Vagina (tissue), 2 donors: ENCODE measurements at regions not wholly inside any gene's neighbourhood (a gene's known extent, or its start where the extent isn't known, plus 50 kb on each side); places are given as distances from the start of the nearest gene placed in this dataset.

ENCODE experiments used
- DNase-seq, 2 donors: peaks; one replicate each; pipeline ENCODE4 v3.0.0-alpha.2; 2017; ENCODE audit errors: extremely low spot score in 2 of 2
- H3K27ac ChIP-seq: fragments of 200-600 bp; sonication (generic); one replicate; pipeline ENCODE4 v1.5.1; 2019
- H3K27me3 ChIP-seq: fragments of 200-600 bp; sonication (generic); one replicate; pipeline ENCODE4 v1.5.1; 2019
- H3K36me3 ChIP-seq, 2 donors: fragments of 200-600 bp; sonication (generic); one replicate each; pipeline ENCODE4 v1.5.1; 2017 to 2019
- H3K4me1 ChIP-seq: fragments of 200-600 bp; sonication (generic); one replicate; pipeline ENCODE4 v1.5.1; 2019
- H3K4me3 ChIP-seq, 2 donors: fragments of 200-600 bp; sonication (generic); 1 replicate in 1 of 2; 2 replicates in 1 of 2; pipeline ENCODE4 v1.5.1; 2016 to 2019
- H3K9me3 ChIP-seq: fragments of 200-600 bp; sonication (generic); one replicate; pipeline ENCODE4 v1.5.1; 2019
- POLR2A ChIP-seq, 2 donors: fragments of 450-650 bp; IDR thresholded peaks; one replicate each; pipeline ENCODE4 v1.6.1; 2017; ENCODE audit warnings: antibody characterized with exemption in 2 of 2, mild to moderate bottlenecking in 2 of 2, moderate library complexity in 2 of 2
- POLR2AphosphoS5 ChIP-seq, 2 donors: sonication (generic); formaldehyde crosslinking; IDR thresholded peaks; one replicate each; pipeline ENCODE4 v1.9.0; 2017; ENCODE audit warnings: antibody characterized with exemption in 2 of 2, mild to moderate bottlenecking in 2 of 2, low read depth in 1 of 2; ENCODE audit not compliant: insufficient read depth in 1 of 2
- intact Hi-C: fragments of 100-400 bp; cut with DNase I; formaldehyde crosslinking; loops from one replicate; pipeline ENCODE4 v1.15.1; 2023
- TF ChIP-seq, protein P1 (sequence below), 3 experiments: fragments of 450-650 bp in 2 of 3; fragments of 200-600 bp in 1 of 3; sonication (generic) in 1 of 3; IDR thresholded peaks; one replicate each; pipeline ENCODE4 v1.5.1; 2017 to 2019; ENCODE audit warnings: antibody characterized with exemption in 3 of 3, mild to moderate bottlenecking in 2 of 3, moderate library complexity in 2 of 3

DNA sequence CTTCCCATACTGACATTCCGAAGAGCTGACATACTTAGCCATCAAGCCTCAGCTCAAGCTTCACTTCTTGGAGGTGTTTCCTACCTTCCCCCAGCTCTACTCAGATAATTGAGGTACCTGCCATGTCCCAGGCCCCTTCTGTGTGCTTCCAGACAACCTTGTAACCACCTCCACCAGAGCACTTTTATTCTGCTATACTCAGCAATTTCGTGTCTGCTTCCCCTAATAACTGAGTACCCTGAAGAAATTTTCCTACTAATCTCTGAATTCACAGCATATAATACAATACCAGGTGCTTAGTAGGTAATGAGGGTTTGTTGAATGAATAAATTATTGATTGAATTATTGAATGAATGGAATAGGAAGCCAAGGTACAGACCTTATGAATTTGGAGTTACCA lies 605.5 kb downstream of the MID1IP1 start:
- no peak overlapping the region for H3K4me3 ChIP-seq
- H3K36me3 ChIP-seq, result no peaks in the 10 kb centered on the region
- H3K9me3 ChIP-seq, result no peaks in the 10 kb centered on the region
- TF ChIP-seq, protein P1, sequence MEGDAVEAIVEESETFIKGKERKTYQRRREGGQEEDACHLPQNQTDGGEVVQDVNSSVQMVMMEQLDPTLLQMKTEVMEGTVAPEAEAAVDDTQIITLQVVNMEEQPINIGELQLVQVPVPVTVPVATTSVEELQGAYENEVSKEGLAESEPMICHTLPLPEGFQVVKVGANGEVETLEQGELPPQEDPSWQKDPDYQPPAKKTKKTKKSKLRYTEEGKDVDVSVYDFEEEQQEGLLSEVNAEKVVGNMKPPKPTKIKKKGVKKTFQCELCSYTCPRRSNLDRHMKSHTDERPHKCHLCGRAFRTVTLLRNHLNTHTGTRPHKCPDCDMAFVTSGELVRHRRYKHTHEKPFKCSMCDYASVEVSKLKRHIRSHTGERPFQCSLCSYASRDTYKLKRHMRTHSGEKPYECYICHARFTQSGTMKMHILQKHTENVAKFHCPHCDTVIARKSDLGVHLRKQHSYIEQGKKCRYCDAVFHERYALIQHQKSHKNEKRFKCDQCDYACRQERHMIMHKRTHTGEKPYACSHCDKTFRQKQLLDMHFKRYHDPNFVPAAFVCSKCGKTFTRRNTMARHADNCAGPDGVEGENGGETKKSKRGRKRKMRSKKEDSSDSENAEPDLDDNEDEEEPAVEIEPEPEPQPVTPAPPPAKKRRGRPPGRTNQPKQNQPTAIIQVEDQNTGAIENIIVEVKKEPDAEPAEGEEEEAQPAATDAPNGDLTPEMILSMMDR (IDR thresholded peaks at IDR 0.05), result no peak
- TF ChIP-seq POLR2AphosphoS5 (IDR thresholded peaks at IDR 0.05; ENCODE audit: insufficient read depth in 1 of 2, low read depth in 1 of 2) (no peak), POLR2A (IDR thresholded peaks at IDR 0.05) (no peak)
- no peaks in the 10 kb centered on the region for H3K27me3 ChIP-seq
- H3K27ac ChIP-seq, result no peak overlapping the region
- intact Hi-C loops, result no loop called here
- no peak for DNase-seq
- no peaks in the 10 kb centered on the region for H3K4me1 ChIP-seq

DNA sequence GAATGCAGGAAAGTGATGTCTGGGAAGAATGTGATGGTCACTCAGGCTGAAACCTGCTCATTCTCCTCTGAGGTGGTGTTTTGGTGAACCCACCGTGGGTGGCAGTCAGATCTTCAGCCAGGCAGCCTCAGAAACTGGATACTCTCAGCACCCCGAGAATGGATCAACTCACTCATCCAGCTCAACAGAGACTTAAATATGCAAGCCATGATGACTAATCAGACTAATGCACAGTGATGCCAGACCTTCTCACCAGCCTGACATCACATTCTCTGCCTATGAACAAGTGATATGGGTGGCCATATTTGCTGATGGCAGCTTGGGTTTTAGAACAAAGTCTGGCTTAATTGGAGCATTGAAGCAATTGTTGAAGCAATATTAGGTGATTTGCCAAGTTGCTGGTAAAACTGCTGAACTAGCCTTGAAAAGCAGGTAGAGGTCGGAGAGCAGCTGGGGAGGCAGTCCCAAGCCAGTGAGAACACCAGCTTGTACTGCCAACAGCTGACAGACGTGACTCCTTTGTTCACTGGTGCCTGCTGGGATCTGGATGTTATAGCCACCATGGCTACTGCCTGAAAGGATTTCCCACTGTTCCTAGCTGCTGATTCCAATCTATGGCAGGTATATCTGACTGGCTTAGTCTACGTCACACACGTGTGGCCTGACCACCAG lies 608.1 kb downstream of the MID1IP1 start:
- H3K27me3 ChIP-seq, result no peaks in the 10 kb centered on the region
- TF ChIP-seq, protein P1 (IDR thresholded peaks at IDR 0.05), result no peak
- TF ChIP-seq POLR2A (IDR thresholded peaks at IDR 0.05) (no peak), POLR2AphosphoS5 (IDR thresholded peaks at IDR 0.05; ENCODE audit: insufficient read depth in 1 of 2, low read depth in 1 of 2) (no peak)
- intact Hi-C loops, result no loop called here
- no peak for DNase-seq
- H3K9me3 ChIP-seq, result no peaks in the 10 kb centered on the region
- H3K4me3 ChIP-seq, result no peak overlapping the region
- H3K4me1 ChIP-seq, result no peaks in the 10 kb centered on the region
- no peaks in the 10 kb centered on the region for H3K36me3 ChIP-seq
- H3K27ac ChIP-seq, result no peak overlapping the region

DNA sequence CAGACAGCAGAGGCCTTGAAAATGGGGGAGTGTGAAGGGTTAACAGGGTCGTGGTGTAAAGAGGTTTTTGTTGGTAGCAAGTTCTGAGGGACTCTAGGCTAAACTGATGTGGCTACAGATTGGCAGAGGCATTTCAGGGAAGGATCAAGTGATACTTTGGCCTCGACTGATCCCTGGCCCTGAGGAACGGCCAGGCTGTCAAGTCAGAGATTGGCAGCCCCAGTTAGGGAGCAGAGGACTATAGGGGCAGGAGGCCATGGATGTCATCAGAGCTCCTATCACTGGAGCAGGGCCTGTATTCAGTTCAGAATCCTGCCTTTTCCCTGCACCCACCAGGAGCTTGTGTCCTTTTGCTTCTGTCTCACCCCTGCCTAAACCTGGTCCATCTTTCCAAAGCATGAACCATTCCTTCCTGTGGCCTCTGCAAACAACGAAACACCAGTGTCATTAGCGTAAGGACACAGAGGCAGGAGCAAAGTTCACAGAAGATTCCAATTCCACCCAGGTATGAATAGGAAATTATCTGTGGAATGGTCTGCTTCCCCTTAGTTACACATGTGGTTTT lies 613.1 kb downstream of the MID1IP1 start:
- H3K4me3 ChIP-seq, result no peak overlapping the region
- no peaks in the 10 kb centered on the region for H3K27me3 ChIP-seq
- intact Hi-C loops, result no loop called here
- H3K9me3 ChIP-seq, result no peaks in the 10 kb centered on the region
- TF ChIP-seq, protein P1 (IDR thresholded peaks at IDR 0.05), result no peak
- TF ChIP-seq POLR2AphosphoS5 (IDR thresholded peaks at IDR 0.05; ENCODE audit: insufficient read depth in 1 of 2, low read depth in 1 of 2) (no peak), POLR2A (IDR thresholded peaks at IDR 0.05) (no peak)
- H3K36me3 ChIP-seq, result no peaks in the 10 kb centered on the region
- DNase-seq, result no peak
- H3K4me1 ChIP-seq, result no peaks in the 10 kb centered on the region
- H3K27ac ChIP-seq, result no peak overlapping the region

DNA sequence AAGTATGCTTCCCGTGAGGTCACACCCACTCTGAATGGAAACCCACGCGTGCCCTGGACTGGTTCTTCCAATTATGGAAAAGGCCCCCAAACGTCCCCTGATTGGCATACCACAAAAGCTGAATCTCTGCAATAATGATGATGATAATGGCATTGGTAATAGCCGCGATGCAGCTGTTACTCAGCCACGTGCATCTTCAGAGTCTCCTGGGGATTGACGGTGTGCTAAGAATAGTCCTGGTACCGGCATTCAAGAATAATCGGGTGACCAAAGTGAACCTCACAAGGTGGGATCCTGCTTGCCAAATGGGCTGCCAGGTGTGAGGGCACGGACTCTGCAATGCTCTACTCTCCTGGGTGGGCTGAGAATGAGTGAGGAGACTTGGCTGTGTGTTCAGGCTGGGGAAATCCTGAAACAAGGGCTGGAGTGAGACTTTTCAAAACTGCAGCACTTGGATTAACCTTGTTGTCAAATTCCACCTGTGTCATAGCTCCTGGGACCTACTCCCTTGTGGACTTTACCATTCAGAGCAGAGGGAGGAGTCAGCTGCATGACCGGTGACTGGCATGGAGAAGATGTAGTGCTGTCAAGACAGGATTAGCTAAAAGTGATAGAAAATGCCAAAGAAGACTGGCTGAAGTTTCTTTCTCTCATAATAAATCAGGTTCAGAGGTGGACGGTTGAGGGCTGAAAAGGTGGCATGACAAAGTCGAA lies 615.4 kb downstream of the MID1IP1 start:
- no peak for DNase-seq
- no peaks in the 10 kb centered on the region for H3K4me1 ChIP-seq
- no peaks in the 10 kb centered on the region for H3K36me3 ChIP-seq
- intact Hi-C loops, result no loop called here
- TF ChIP-seq, protein P1 (IDR thresholded peaks at IDR 0.05), result no peak
- no peak for TF ChIP-seq POLR2A (IDR thresholded peaks at IDR 0.05)
- TF ChIP-seq POLR2AphosphoS5 (IDR thresholded peaks at IDR 0.05; ENCODE audit: insufficient read depth in 1 of 2, low read depth in 1 of 2), result no peak
- H3K9me3 ChIP-seq, result no peaks in the 10 kb centered on the region
- no peaks in the 10 kb centered on the region for H3K27me3 ChIP-seq
- H3K4me3 ChIP-seq, result no peak overlapping the region
- no peak overlapping the region for H3K27ac ChIP-seq

DNA sequence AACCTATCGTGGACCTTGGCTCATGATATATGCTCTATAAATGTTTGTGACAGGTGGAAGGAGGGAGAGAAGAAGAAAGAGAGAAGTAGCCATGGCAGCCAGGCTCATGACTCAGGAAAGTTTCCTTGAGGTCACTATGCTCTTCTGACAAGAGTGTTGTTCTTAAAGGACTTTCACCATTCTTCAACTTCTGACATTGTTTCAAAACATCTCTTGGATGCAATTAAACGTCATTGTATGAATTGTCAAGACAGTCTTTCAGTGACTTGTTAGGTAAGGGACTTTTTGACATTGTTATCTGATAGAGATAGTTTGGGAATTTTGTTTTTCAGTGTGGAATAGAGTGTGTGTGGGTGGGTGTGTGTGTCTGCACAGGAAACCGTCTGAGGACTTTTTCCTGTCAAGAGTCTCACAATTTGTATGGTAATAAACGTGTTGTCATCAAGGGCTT lies 617.0 kb downstream of the MID1IP1 start:
- Histone ChIP-seq H3K9me3 (no peaks in the 10 kb centered on the region), H3K4me3 (no peak overlapping the region), H3K36me3 (no peaks in the 10 kb centered on the region), H3K4me1 (no peaks in the 10 kb centered on the region), H3K27ac (no peak overlapping the region), H3K27me3 (no peaks in the 10 kb centered on the region)
- intact Hi-C loops, result no loop called here
- DNase-seq, result no peak
- TF ChIP-seq, protein P1 (IDR thresholded peaks at IDR 0.05), result no peak
- TF ChIP-seq POLR2A (IDR thresholded peaks at IDR 0.05) (no peak), POLR2AphosphoS5 (IDR thresholded peaks at IDR 0.05; ENCODE audit: insufficient read depth in 1 of 2, low read depth in 1 of 2) (no peak)
